Liver (tissue), 8 donors: ENCODE measurements at regions not wholly inside any gene's neighbourhood (a gene's known extent, or its start where the extent isn't known, plus 50 kb on each side); places are given as distances from the start of the nearest gene placed in this dataset.

ENCODE experiments used
- DNase-seq: peaks from one replicate; pipeline ENCODE4 v3.0.0-alpha.2; 2017; ENCODE audit warnings: low spot score
- H3K27ac ChIP-seq, 2 donors: one replicate each; pipeline ENCODE4 v1.7.0; 2013; ENCODE audit warnings: inconsistent platforms in 2 of 2, low read length in 2 of 2, control low read depth in 1 of 2, low read depth in 1 of 2, mild to moderate bottlenecking in 1 of 2
- H3K27me3 ChIP-seq, 4 donors: one replicate each; pipeline versions ENCODE4 v1.6.1 to v1.7.0; 2013; ENCODE audit warnings: low read length in 3 of 4, inconsistent platforms in 1 of 4, mild to moderate bottlenecking in 1 of 4, moderate library complexity in 1 of 4; ENCODE audit not compliant: control insufficient read depth in 4 of 4, insufficient read depth in 4 of 4
- H3K36me3 ChIP-seq, 4 donors: one replicate each; pipeline versions ENCODE4 v1.6.1 to v1.7.0; 2013; ENCODE audit warnings: low read length in 3 of 4, mild to moderate bottlenecking in 3 of 4, low read depth in 1 of 4, moderate library complexity in 1 of 4; ENCODE audit not compliant: control insufficient read depth in 4 of 4, insufficient read depth in 3 of 4
- H3K4me1 ChIP-seq, 4 donors: one replicate each; pipeline versions ENCODE4 v1.6.1 to v1.7.0; 2013; ENCODE audit warnings: low read length in 3 of 4, mild to moderate bottlenecking in 3 of 4, moderate library complexity in 1 of 4; ENCODE audit not compliant: control insufficient read depth in 4 of 4, insufficient read depth in 4 of 4
- H3K4me3 ChIP-seq, 3 donors: one replicate each; pipeline versions ENCODE4 v1.6.1 to v1.7.0; 2013; ENCODE audit warnings: low read length in 3 of 3, control low read depth in 1 of 3, low read depth in 1 of 3, mild to moderate bottlenecking in 1 of 3
- H3K9ac ChIP-seq, 2 donors: one replicate each; pipeline ENCODE4 v1.7.0; 2013; ENCODE audit warnings: low read length in 2 of 2, mild to moderate bottlenecking in 2 of 2, moderate library complexity in 2 of 2, control low read depth in 1 of 2, low read depth in 1 of 2
- H3K9me3 ChIP-seq, 4 donors: one replicate each; pipeline versions ENCODE4 v1.6.1 to v1.7.0; 2013; ENCODE audit warnings: low read length in 3 of 4; ENCODE audit not compliant: control insufficient read depth in 4 of 4
- FOXA1 ChIP-seq: IDR thresholded peaks from 2 replicates; pipeline ENCODE4 v1.6.1; 2016; ENCODE audit warnings: antibody characterized with exemption
- FOXA2 ChIP-seq: IDR thresholded peaks from 2 replicates; pipeline ENCODE4 v1.6.1; 2016; ENCODE audit warnings: antibody characterized with exemption
- GABPA ChIP-seq, 2 donors: IDR thresholded peaks in 1 of 2; conservative IDR thresholded peaks in 1 of 2; 2 replicates each; pipeline ENCODE4 v1.6.1; 2016; ENCODE audit warnings: antibody characterized with exemption in 2 of 2, mild to moderate bottlenecking in 1 of 2, moderate library complexity in 1 of 2
- HNF4A ChIP-seq, 2 donors: conservative IDR thresholded peaks; 2 replicates each; pipeline ENCODE4 v1.6.1; 2016; ENCODE audit warnings: antibody characterized with exemption in 2 of 2, mild to moderate bottlenecking in 2 of 2
- HNF4G ChIP-seq: IDR thresholded peaks from 2 replicates; pipeline ENCODE4 v1.6.1; 2016; ENCODE audit warnings: antibody characterized with exemption
- JUND ChIP-seq, 2 donors: IDR thresholded peaks; 2 replicates each; pipeline ENCODE4 v1.6.1; 2016; ENCODE audit warnings: antibody characterized with exemption in 2 of 2
- NR2F2 ChIP-seq: IDR thresholded peaks from 2 replicates; pipeline ENCODE4 v1.6.1; 2016; ENCODE audit warnings: antibody characterized with exemption
- RAD21 ChIP-seq, 2 donors: IDR thresholded peaks; 2 replicates each; pipeline ENCODE4 v1.6.1; 2016; ENCODE audit warnings: antibody characterized with exemption in 2 of 2, mild to moderate bottlenecking in 2 of 2
- RXRA ChIP-seq, 2 donors: IDR thresholded peaks; 2 replicates each; pipeline ENCODE4 v1.6.1; 2017 to 2018; ENCODE audit warnings: antibody characterized with exemption in 2 of 2, mild to moderate bottlenecking in 1 of 2
- SP1 ChIP-seq: IDR thresholded peaks from 2 replicates; pipeline ENCODE4 v1.6.1; 2018; ENCODE audit warnings: antibody characterized with exemption, mild to moderate bottlenecking
- WGBS: extraction: QIAGEN DNeasy Blood & Tissue Kit; methylation state at CpG from one replicate; pipeline ENCODE4 v1.1.7; 2013; 5-methylcytosine and 5-hydroxymethylcytosine counted together
- TF ChIP-seq, protein P1 (sequence below): IDR thresholded peaks from 2 replicates; pipeline ENCODE4 v1.6.1; 2016; ENCODE audit warnings: antibody characterized with exemption
- TF ChIP-seq, protein P2 (sequence below): IDR thresholded peaks from 2 replicates; pipeline ENCODE4 v1.6.1; 2016; ENCODE audit warnings: antibody characterized with exemption, mild to moderate bottlenecking
- TF ChIP-seq, protein P3 (sequence below): fragments of 150-350 bp; IDR thresholded peaks from 2 replicates; pipeline ENCODE4 v1.5.1; 2017; ENCODE audit warnings: improper control_type of control experiment, low read depth, low read length; ENCODE audit not compliant: missing input control
- TF ChIP-seq, protein P4 (sequence below): IDR thresholded peaks from 2 replicates; pipeline ENCODE4 v1.6.1; 2016; ENCODE audit warnings: antibody characterized with exemption
- donor health status: healthy.
- donor health status: healthy.
- donor health status: healthy.
- donor health status: healthy.
- donor health status: healthy.

DNA sequence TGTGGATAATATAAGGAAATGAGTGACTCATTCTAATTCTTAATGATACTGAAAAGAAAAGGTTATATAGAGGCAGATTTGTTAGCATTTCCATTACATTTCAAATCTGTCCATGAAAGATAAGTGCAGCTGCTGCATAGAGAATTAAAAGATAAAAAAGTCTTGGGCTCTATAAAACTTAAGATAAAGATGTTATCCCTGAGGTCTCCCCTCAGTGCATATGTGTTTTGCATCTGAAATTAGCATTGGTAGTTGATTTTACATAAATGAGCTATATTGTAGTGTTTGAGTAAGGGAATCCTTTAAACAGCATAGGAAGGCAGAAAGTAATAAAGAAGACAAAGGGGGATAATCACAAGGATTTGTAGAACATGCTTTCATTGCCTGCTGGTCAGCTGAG is 206.2 kb downstream of the FSCB start:
- H3K36me3 ChIP-seq = no peaks in the 10 kb centered on the region
- H3K9me3 ChIP-seq = peaks cover 0 to 11% (median 2%) of the 10 kb centered on the region in 4 donors
- TF ChIP-seq FOXA2 = no peak
- no peak for DNase-seq
- H3K27me3 ChIP-seq = no peaks in the 10 kb centered on the region
- H3K9ac ChIP-seq = no peak overlapping the region
- H3K27ac ChIP-seq = no peak overlapping the region
- no peaks in the 10 kb centered on the region for H3K4me1 ChIP-seq
- H3K4me3 ChIP-seq = no peak overlapping the region

DNA sequence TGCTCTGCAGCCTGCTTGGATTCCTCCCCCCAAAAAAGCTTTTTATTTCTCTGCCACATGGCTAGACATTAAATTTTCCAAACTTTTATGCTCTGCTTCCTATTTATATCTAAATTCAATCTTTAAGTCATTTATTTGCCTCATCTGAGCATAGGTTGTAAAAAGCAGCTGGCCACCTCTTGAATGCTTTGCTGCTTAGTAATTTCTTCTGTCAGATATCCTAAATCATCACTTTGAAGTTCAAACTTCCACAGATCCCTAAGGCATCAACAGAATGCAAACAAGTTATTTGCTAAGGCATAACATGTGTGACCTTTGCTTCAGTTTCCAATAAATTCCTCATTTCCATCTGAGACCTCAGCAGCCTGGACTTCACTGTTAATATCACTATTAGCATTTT is 209.6 kb downstream of the FSCB start:
- no peaks in the 10 kb centered on the region for H3K4me1 ChIP-seq
- peaks cover 0 to 4% (median 0%) of the 10 kb centered on the region in 4 donors for H3K27me3 ChIP-seq
- no peaks in the 10 kb centered on the region for H3K36me3 ChIP-seq
- H3K9me3 ChIP-seq = peaks cover 0 to 11% (median 2%) of the 10 kb centered on the region in 4 donors
- H3K4me3 ChIP-seq = no peak overlapping the region
- H3K9ac ChIP-seq = no peak overlapping the region
- TF ChIP-seq FOXA1 (no peak), HNF4G (no peak), RXRA (IDR thresholded peaks at IDR 0.05) (no peak), FOXA2 (no peak), NR2F2 (no peak), SP1 (no peak), RAD21 (IDR thresholded peaks at IDR 0.05) (no peak), JUND (IDR thresholded peaks at IDR 0.05) (no peak), GABPA (IDR thresholded peaks at IDR 0.05 in 1 of 2, conservative IDR thresholded peaks at IDR 0.05 in 1 of 2) (no peak), HNF4A (conservative IDR thresholded peaks at IDR 0.05) (no peak)
- TF ChIP-seq, protein P1, sequence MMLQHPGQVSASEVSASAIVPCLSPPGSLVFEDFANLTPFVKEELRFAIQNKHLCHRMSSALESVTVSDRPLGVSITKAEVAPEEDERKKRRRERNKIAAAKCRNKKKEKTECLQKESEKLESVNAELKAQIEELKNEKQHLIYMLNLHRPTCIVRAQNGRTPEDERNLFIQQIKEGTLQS = no peak
- TF ChIP-seq, protein P2, sequence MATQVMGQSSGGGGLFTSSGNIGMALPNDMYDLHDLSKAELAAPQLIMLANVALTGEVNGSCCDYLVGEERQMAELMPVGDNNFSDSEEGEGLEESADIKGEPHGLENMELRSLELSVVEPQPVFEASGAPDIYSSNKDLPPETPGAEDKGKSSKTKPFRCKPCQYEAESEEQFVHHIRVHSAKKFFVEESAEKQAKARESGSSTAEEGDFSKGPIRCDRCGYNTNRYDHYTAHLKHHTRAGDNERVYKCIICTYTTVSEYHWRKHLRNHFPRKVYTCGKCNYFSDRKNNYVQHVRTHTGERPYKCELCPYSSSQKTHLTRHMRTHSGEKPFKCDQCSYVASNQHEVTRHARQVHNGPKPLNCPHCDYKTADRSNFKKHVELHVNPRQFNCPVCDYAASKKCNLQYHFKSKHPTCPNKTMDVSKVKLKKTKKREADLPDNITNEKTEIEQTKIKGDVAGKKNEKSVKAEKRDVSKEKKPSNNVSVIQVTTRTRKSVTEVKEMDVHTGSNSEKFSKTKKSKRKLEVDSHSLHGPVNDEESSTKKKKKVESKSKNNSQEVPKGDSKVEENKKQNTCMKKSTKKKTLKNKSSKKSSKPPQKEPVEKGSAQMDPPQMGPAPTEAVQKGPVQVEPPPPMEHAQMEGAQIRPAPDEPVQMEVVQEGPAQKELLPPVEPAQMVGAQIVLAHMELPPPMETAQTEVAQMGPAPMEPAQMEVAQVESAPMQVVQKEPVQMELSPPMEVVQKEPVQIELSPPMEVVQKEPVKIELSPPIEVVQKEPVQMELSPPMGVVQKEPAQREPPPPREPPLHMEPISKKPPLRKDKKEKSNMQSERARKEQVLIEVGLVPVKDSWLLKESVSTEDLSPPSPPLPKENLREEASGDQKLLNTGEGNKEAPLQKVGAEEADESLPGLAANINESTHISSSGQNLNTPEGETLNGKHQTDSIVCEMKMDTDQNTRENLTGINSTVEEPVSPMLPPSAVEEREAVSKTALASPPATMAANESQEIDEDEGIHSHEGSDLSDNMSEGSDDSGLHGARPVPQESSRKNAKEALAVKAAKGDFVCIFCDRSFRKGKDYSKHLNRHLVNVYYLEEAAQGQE = no peak
- TF ChIP-seq, protein P3, sequence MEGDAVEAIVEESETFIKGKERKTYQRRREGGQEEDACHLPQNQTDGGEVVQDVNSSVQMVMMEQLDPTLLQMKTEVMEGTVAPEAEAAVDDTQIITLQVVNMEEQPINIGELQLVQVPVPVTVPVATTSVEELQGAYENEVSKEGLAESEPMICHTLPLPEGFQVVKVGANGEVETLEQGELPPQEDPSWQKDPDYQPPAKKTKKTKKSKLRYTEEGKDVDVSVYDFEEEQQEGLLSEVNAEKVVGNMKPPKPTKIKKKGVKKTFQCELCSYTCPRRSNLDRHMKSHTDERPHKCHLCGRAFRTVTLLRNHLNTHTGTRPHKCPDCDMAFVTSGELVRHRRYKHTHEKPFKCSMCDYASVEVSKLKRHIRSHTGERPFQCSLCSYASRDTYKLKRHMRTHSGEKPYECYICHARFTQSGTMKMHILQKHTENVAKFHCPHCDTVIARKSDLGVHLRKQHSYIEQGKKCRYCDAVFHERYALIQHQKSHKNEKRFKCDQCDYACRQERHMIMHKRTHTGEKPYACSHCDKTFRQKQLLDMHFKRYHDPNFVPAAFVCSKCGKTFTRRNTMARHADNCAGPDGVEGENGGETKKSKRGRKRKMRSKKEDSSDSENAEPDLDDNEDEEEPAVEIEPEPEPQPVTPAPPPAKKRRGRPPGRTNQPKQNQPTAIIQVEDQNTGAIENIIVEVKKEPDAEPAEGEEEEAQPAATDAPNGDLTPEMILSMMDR = no peak
- H3K27ac ChIP-seq = no peak overlapping the region
- DNase-seq = no peak

DNA sequence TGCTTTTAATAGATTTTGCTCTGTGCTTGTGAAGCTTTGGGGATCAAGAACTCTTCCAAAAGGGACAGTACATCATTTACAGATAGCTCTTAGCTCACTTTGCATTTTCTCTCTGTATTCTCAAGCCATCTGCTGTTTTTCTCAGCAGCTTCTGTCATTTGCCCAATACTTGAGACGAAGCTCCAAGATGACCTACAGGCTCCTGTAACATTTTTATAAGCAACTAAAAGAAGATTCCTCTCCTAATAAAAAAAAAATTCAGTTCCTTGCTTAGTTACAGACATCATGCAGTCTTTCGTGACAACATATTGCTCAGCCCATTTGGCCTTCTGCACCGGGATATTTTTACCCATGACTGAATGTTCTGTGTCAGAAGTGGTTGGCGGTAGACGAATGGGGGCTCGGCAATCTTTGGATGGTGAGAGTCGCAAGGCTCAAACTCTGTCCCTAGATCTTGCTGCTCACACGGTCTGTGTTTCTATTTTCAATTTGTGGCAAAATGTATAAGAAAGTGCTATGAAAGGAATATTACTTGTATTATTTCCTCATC is 215.6 kb downstream of the FSCB start:
- Histone ChIP-seq H3K4me3 (no peak overlapping the region), H3K27ac (no peak overlapping the region), H3K9me3 (peaks cover 0 to 3% (median 0%) of the 10 kb centered on the region in 4 donors), H3K27me3 (peaks cover 0 to 4% (median 0%) of the 10 kb centered on the region in 4 donors), H3K36me3 (no peaks in the 10 kb centered on the region), H3K9ac (no peak overlapping the region), H3K4me1 (no peaks in the 10 kb centered on the region)
- DNase-seq = no peak
- WGBS = 72% methylated on average over 8 of the region's 8 CpGs
- TF ChIP-seq RAD21 (IDR thresholded peaks at IDR 0.05) (no peak), SP1 (no peak), RXRA (IDR thresholded peaks at IDR 0.05) (no peak), HNF4A (conservative IDR thresholded peaks at IDR 0.05) (no peak)
- TF ChIP-seq, protein P4, sequence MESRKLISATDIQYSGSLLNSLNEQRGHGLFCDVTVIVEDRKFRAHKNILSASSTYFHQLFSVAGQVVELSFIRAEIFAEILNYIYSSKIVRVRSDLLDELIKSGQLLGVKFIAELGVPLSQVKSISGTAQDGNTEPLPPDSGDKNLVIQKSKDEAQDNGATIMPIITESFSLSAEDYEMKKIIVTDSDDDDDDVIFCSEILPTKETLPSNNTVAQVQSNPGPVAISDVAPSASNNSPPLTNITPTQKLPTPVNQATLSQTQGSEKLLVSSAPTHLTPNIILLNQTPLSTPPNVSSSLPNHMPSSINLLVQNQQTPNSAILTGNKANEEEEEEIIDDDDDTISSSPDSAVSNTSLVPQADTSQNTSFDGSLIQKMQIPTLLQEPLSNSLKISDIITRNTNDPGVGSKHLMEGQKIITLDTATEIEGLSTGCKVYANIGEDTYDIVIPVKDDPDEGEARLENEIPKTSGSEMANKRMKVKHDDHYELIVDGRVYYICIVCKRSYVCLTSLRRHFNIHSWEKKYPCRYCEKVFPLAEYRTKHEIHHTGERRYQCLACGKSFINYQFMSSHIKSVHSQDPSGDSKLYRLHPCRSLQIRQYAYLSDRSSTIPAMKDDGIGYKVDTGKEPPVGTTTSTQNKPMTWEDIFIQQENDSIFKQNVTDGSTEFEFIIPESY = no peak
- TF ChIP-seq, protein P3 = no peak
